Liver (tissue), 8 donors: ENCODE measurements at regions not wholly inside any gene's neighbourhood (a gene's known extent, or its start where the extent isn't known, plus 50 kb on each side); places are given as distances from the start of the nearest gene placed in this dataset.

Source experiments
- DNase-seq: peaks from one replicate; pipeline ENCODE4 v3.0.0-alpha.2; 2017; ENCODE audit warnings: low spot score
- H3K27ac ChIP-seq, 2 donors: one replicate each; pipeline ENCODE4 v1.7.0; 2013; ENCODE audit warnings: inconsistent platforms in 2 of 2, low read length in 2 of 2, control low read depth in 1 of 2, low read depth in 1 of 2, mild to moderate bottlenecking in 1 of 2
- H3K27me3 ChIP-seq, 4 donors: one replicate each; pipeline versions ENCODE4 v1.6.1 to v1.7.0; 2013; ENCODE audit warnings: low read length in 3 of 4, inconsistent platforms in 1 of 4, mild to moderate bottlenecking in 1 of 4, moderate library complexity in 1 of 4; ENCODE audit not compliant: control insufficient read depth in 4 of 4, insufficient read depth in 4 of 4
- H3K36me3 ChIP-seq, 4 donors: one replicate each; pipeline versions ENCODE4 v1.6.1 to v1.7.0; 2013; ENCODE audit warnings: low read length in 3 of 4, mild to moderate bottlenecking in 3 of 4, low read depth in 1 of 4, moderate library complexity in 1 of 4; ENCODE audit not compliant: control insufficient read depth in 4 of 4, insufficient read depth in 3 of 4
- H3K4me1 ChIP-seq, 4 donors: one replicate each; pipeline versions ENCODE4 v1.6.1 to v1.7.0; 2013; ENCODE audit warnings: low read length in 3 of 4, mild to moderate bottlenecking in 3 of 4, moderate library complexity in 1 of 4; ENCODE audit not compliant: control insufficient read depth in 4 of 4, insufficient read depth in 4 of 4
- H3K4me3 ChIP-seq, 3 donors: one replicate each; pipeline versions ENCODE4 v1.6.1 to v1.7.0; 2013; ENCODE audit warnings: low read length in 3 of 3, control low read depth in 1 of 3, low read depth in 1 of 3, mild to moderate bottlenecking in 1 of 3
- H3K9ac ChIP-seq, 2 donors: one replicate each; pipeline ENCODE4 v1.7.0; 2013; ENCODE audit warnings: low read length in 2 of 2, mild to moderate bottlenecking in 2 of 2, moderate library complexity in 2 of 2, control low read depth in 1 of 2, low read depth in 1 of 2
- H3K9me3 ChIP-seq, 4 donors: one replicate each; pipeline versions ENCODE4 v1.6.1 to v1.7.0; 2013; ENCODE audit warnings: low read length in 3 of 4; ENCODE audit not compliant: control insufficient read depth in 4 of 4
- ATF3 ChIP-seq: IDR thresholded peaks from 2 replicates; pipeline ENCODE4 v1.6.1; 2016; ENCODE audit warnings: antibody characterized with exemption
- CTCF ChIP-seq: fragments of 150-350 bp; IDR thresholded peaks from 2 replicates; pipeline ENCODE4 v1.5.1; 2017; ENCODE audit warnings: improper control_type of control experiment, low read depth, low read length; ENCODE audit not compliant: missing input control
- EGR1 ChIP-seq, 2 donors: IDR thresholded peaks; 2 replicates each; pipeline ENCODE4 v1.6.1; 2016 to 2018; ENCODE audit warnings: antibody characterized with exemption in 2 of 2, low read depth in 2 of 2
- FOXA1 ChIP-seq: IDR thresholded peaks from 2 replicates; pipeline ENCODE4 v1.6.1; 2016; ENCODE audit warnings: antibody characterized with exemption
- FOXA2 ChIP-seq: IDR thresholded peaks from 2 replicates; pipeline ENCODE4 v1.6.1; 2016; ENCODE audit warnings: antibody characterized with exemption
- GABPA ChIP-seq, 2 donors: IDR thresholded peaks in 1 of 2; conservative IDR thresholded peaks in 1 of 2; 2 replicates each; pipeline ENCODE4 v1.6.1; 2016; ENCODE audit warnings: antibody characterized with exemption in 2 of 2, mild to moderate bottlenecking in 1 of 2, moderate library complexity in 1 of 2
- HNF4A ChIP-seq, 2 donors: conservative IDR thresholded peaks; 2 replicates each; pipeline ENCODE4 v1.6.1; 2016; ENCODE audit warnings: antibody characterized with exemption in 2 of 2, mild to moderate bottlenecking in 2 of 2
- HNF4G ChIP-seq: IDR thresholded peaks from 2 replicates; pipeline ENCODE4 v1.6.1; 2016; ENCODE audit warnings: antibody characterized with exemption
- NR2F2 ChIP-seq: IDR thresholded peaks from 2 replicates; pipeline ENCODE4 v1.6.1; 2016; ENCODE audit warnings: antibody characterized with exemption
- RAD21 ChIP-seq, 2 donors: IDR thresholded peaks; 2 replicates each; pipeline ENCODE4 v1.6.1; 2016; ENCODE audit warnings: antibody characterized with exemption in 2 of 2, mild to moderate bottlenecking in 2 of 2
- REST ChIP-seq: IDR thresholded peaks from 2 replicates; pipeline ENCODE4 v1.6.1; 2016; ENCODE audit warnings: antibody characterized with exemption, mild to moderate bottlenecking
- RXRA ChIP-seq, 2 donors: IDR thresholded peaks; 2 replicates each; pipeline ENCODE4 v1.6.1; 2017 to 2018; ENCODE audit warnings: antibody characterized with exemption in 2 of 2, mild to moderate bottlenecking in 1 of 2
- SP1 ChIP-seq: IDR thresholded peaks from 2 replicates; pipeline ENCODE4 v1.6.1; 2018; ENCODE audit warnings: antibody characterized with exemption, mild to moderate bottlenecking
- TAF1 ChIP-seq: conservative IDR thresholded peaks from 2 replicates; pipeline ENCODE4 v1.6.1; 2016; ENCODE audit warnings: antibody characterized with exemption, mild to moderate bottlenecking
- YY1 ChIP-seq: IDR thresholded peaks from 2 replicates; pipeline ENCODE4 v1.6.1; 2016; ENCODE audit warnings: antibody characterized with exemption, mild to moderate bottlenecking
- ZBTB33 ChIP-seq: IDR thresholded peaks from 2 replicates; pipeline ENCODE4 v1.6.1; 2016; ENCODE audit warnings: antibody characterized with exemption
- WGBS: extraction: QIAGEN DNeasy Blood & Tissue Kit; methylation state at CpG from one replicate; pipeline ENCODE4 v1.1.7; 2013; 5-methylcytosine and 5-hydroxymethylcytosine counted together
- TF ChIP-seq, protein P1 (sequence below): IDR thresholded peaks from 2 replicates; pipeline ENCODE4 v1.6.1; 2016; ENCODE audit warnings: antibody characterized with exemption
- donor health status: healthy.
- donor health status: healthy.
- donor health status: healthy.
- donor health status: healthy.
- donor health status: healthy.

DNA sequence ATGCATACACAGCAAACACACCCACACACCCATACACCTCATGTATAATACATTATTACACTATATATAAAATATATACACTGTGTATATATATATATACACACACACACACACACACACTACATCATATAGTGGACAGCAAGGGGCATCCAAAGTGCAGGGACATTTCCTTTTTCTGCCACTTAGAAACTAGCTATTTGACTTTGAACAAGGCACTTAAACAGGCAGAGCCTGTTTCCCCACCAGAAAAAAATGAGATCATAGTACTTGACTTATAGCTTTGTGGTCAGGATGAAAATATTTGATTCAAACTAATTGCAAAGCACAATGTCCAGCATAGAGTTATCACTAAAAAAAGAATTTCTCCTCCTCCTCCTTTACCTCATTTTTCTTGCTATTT, 254.3 kb upstream of the NPVF start:
- DNase-seq = no peak
- TF ChIP-seq RXRA (IDR thresholded peaks at IDR 0.05) (no peak), FOXA2 (no peak), FOXA1 (no peak), NR2F2 (no peak), ATF3 (no peak), HNF4G (no peak), HNF4A (conservative IDR thresholded peaks at IDR 0.05) (no peak), GABPA (IDR thresholded peaks at IDR 0.05 in 1 of 2, conservative IDR thresholded peaks at IDR 0.05 in 1 of 2) (no peak), TAF1 (no peak), SP1 (no peak), RAD21 (IDR thresholded peaks at IDR 0.05) (no peak), EGR1 (IDR thresholded peaks at IDR 0.05; ENCODE audit: low read depth in 2 of 2) (no peak), YY1 (no peak), REST (no peak), ZBTB33 (no peak)
- TF ChIP-seq, protein P1, sequence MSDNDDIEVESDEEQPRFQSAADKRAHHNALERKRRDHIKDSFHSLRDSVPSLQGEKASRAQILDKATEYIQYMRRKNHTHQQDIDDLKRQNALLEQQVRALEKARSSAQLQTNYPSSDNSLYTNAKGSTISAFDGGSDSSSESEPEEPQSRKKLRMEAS = no peak

DNA sequence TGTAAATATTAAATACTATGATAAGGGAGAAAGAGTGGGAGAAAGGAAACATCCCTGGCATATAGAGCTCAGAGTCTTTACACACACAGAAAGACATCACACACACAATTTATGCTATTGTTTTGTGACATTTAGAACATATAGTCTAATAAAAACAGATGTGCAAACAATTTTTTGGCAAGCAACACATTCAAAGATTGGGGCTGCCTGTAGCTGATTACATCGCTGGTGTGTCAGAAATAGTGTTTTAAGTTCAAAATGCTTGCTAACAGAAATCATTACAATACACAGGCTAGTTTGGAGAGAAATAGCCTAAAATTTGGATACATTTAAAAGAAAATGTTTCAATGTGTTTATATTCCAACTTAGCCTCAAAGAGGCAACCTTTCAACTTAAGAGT, 256.7 kb upstream of the NPVF start:
- no peak overlapping the region for H3K9ac ChIP-seq
- H3K4me3 ChIP-seq = no peak overlapping the region
- no peak overlapping the region for H3K27ac ChIP-seq
- no peak for DNase-seq
- no peaks in the 10 kb centered on the region for H3K4me1 ChIP-seq
- H3K9me3 ChIP-seq = no peaks in the 10 kb centered on the region
- TF ChIP-seq YY1 (no peak), HNF4A (conservative IDR thresholded peaks at IDR 0.05) (no peak), SP1 (no peak), HNF4G (no peak), CTCF (no peak), RAD21 (IDR thresholded peaks at IDR 0.05) (no peak)
- TF ChIP-seq, protein P1 = no peak
- H3K36me3 ChIP-seq = no peaks in the 10 kb centered on the region
- 81% methylated on average over 1 of the region's 1 CpG for WGBS
- no peaks in the 10 kb centered on the region for H3K27me3 ChIP-seq

More for the DNA sequence above, 254.3 kb upstream of the NPVF start:
- no peaks in the 10 kb centered on the region for H3K27me3 ChIP-seq
- H3K4me3 ChIP-seq = no peak overlapping the region
- H3K36me3 ChIP-seq = no peaks in the 10 kb centered on the region
- H3K9me3 ChIP-seq = no peaks in the 10 kb centered on the region
- no peaks in the 10 kb centered on the region for H3K4me1 ChIP-seq
- no peak overlapping the region for H3K27ac ChIP-seq
- H3K9ac ChIP-seq = no peak overlapping the region
